ENCODE measurements at regions not wholly inside any gene's neighbourhood (a gene's known extent, or its start where the extent isn't known, plus 50 kb on each side); places are given as distances from the start of the nearest gene placed in this dataset.

- no peak for DNase-seq
Observed at GRCh38 chr17:63132459-63132911, 166.4 kb downstream of the TANC2 start.

- no peak for DNase-seq
Observed at GRCh38 chr17:63133491-63133890, 167.5 kb downstream of the TANC2 start.

GRCh38 chr17:63134867-63135266 lies 168.8 kb downstream of the TANC2 start:
- DNase-seq, result no peak

- no peak for DNase-seq
Observed at GRCh38 chr17:63136369-63137012, 170.5 kb downstream of the TANC2 start.

- DNase-seq, result no peak
Observed at GRCh38 chr17:63137163-63137562, 171.1 kb downstream of the TANC2 start.

- no peak for DNase-seq
Observed at GRCh38 chr17:63138713-63139112, 172.7 kb downstream of the TANC2 start.

- no peak for DNase-seq
Observed at GRCh38 chr17:63139356-63139755, 173.3 kb downstream of the TANC2 start.

GRCh38 chr17:63140255-63140654 lies 174.2 kb downstream of the TANC2 start:
- DNase-seq, result no peak

GRCh38 chr17:63142836-63143235 lies 176.8 kb downstream of the TANC2 start:
- no peak for DNase-seq

GRCh38 chr17:63150490-63150889 lies 184.5 kb downstream of the TANC2 start:
- DNase-seq, result no peak

GRCh38 chr17:63150994-63151464 lies 185.0 kb downstream of the TANC2 start:
- DNase-seq, result peak; percentile 48

GRCh38 chr17:63151941-63152523 lies 186.0 kb downstream of the TANC2 start:
- DNase-seq, result no peak

GRCh38 chr17:63153488-63153887 lies 187.5 kb downstream of the TANC2 start:
- DNase-seq, result no peak

GRCh38 chr17:63154586-63155244 lies 188.7 kb downstream of the TANC2 start:
- no peak for DNase-seq

GRCh38 chr17:63156986-63157385 lies 191.0 kb downstream of the TANC2 start:
- DNase-seq, result no peak

- DNase-seq, result no peak
Observed at GRCh38 chr17:63162406-63163157, 196.5 kb downstream of the TANC2 start.

- DNase-seq, result no peak
Observed at GRCh38 chr17:63163158-63163520, 197.1 kb downstream of the TANC2 start.

GRCh38 chr17:63165400-63165799 lies 199.4 kb downstream of the TANC2 start:
- DNase-seq, result no peak

- no peak for DNase-seq
Observed at GRCh38 chr17:63170795-63171194, 204.8 kb downstream of the TANC2 start.

- DNase-seq, result peak; percentile 13
Observed at GRCh38 chr17:63171428-63172393, 205.7 kb downstream of the TANC2 start.

GRCh38 chr17:63173450-63173849 lies 207.4 kb downstream of the TANC2 start:
- no peak for DNase-seq

GRCh38 chr17:63173903-63174302 lies 207.9 kb downstream of the TANC2 start:
- DNase-seq, result no peak
